Breast epithelium (tissue), 3 donors: ENCODE measurements at regions not wholly inside any gene's neighbourhood (a gene's known extent, or its start where the extent isn't known, plus 50 kb on each side); places are given as distances from the start of the nearest gene placed in this dataset.

Experiments used
- POLR2A ChIP-seq: fragments of 450-650 bp; IDR thresholded peaks from one replicate; pipeline ENCODE4 v1.6.1; 2016; ENCODE audit warnings: antibody characterized with exemption, mild to moderate bottlenecking, moderate library complexity
- TF ChIP-seq, protein P1 (sequence below), 3 donors: fragments of 450-650 bp; IDR thresholded peaks; one replicate each; pipeline ENCODE4 v1.5.1; 2016 to 2017; ENCODE audit warnings: antibody characterized with exemption in 3 of 3, mild to moderate bottlenecking in 3 of 3, moderate library complexity in 3 of 3

- no peak for TF ChIP-seq POLR2A
- TF ChIP-seq, protein P1, sequence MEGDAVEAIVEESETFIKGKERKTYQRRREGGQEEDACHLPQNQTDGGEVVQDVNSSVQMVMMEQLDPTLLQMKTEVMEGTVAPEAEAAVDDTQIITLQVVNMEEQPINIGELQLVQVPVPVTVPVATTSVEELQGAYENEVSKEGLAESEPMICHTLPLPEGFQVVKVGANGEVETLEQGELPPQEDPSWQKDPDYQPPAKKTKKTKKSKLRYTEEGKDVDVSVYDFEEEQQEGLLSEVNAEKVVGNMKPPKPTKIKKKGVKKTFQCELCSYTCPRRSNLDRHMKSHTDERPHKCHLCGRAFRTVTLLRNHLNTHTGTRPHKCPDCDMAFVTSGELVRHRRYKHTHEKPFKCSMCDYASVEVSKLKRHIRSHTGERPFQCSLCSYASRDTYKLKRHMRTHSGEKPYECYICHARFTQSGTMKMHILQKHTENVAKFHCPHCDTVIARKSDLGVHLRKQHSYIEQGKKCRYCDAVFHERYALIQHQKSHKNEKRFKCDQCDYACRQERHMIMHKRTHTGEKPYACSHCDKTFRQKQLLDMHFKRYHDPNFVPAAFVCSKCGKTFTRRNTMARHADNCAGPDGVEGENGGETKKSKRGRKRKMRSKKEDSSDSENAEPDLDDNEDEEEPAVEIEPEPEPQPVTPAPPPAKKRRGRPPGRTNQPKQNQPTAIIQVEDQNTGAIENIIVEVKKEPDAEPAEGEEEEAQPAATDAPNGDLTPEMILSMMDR (IDR thresholded peaks at IDR 0.05): no peak
Measured at GRCh38 chr1:240682859-240683242, 70.9 kb upstream of the GREM2 start.
